GM19395 (cell line): ENCODE measurements at regions not wholly inside any gene's neighbourhood (a gene's known extent, or its start where the extent isn't known, plus 50 kb on each side); places are given as distances from the start of the nearest gene placed in this dataset.
"Not testable (repeated sequence)": the region's sequence is repeated elsewhere in the genome, so short reads cannot be mapped to it uniquely, and the experiment has no call there.

Source experiments
- ATAC-seq: cut with Tn5 transposase; IDR thresholded peaks from one replicate; pipeline ENCODE4 v1.9.1; 2021; ENCODE audit warnings: mild to moderate bottlenecking, moderate library complexity; ENCODE audit not compliant: unreplicated experiment

GRCh38 chr12:67488349-67488748 is 160.2 kb upstream of the DYRK2 start:
- not testable (repeated sequence) for ATAC-seq

- no peak for ATAC-seq
Measured at GRCh38 chr12:67489007-67489406, 159.5 kb upstream of the DYRK2 start.

- ATAC-seq, result no peak
Measured at GRCh38 chr12:67496581-67496980, 152.0 kb upstream of the DYRK2 start.

- no peak for ATAC-seq
Measured at GRCh38 chr12:67498991-67499390, 149.6 kb upstream of the DYRK2 start.

GRCh38 chr12:67501362-67501761 is 147.2 kb upstream of the DYRK2 start:
- no peak for ATAC-seq

GRCh38 chr12:67504026-67504425 is 144.5 kb upstream of the DYRK2 start:
- no peak for ATAC-seq

DNA sequence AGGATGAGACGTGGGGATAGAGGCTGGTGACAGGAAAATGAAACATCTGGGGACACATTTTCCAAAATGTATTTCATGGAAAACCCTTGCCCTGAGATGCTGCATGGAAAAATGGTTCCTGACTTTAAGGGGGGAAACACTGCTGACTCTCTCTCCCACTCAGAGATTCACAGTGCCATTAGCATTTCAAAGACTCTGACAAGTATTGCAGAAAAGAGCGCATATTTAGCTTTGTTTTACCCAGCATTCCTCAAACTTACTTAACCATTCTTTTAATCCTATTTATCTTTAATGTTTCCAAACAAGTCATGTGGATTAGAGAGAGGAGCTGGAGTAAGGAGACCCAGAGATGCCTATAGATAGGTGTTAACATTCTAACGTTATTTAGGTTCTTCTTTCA is 141.8 kb upstream of the DYRK2 start:
- no peak for ATAC-seq

- ATAC-seq, result no peak
Measured at GRCh38 chr12:67508830-67509229, 139.7 kb upstream of the DYRK2 start.

DNA sequence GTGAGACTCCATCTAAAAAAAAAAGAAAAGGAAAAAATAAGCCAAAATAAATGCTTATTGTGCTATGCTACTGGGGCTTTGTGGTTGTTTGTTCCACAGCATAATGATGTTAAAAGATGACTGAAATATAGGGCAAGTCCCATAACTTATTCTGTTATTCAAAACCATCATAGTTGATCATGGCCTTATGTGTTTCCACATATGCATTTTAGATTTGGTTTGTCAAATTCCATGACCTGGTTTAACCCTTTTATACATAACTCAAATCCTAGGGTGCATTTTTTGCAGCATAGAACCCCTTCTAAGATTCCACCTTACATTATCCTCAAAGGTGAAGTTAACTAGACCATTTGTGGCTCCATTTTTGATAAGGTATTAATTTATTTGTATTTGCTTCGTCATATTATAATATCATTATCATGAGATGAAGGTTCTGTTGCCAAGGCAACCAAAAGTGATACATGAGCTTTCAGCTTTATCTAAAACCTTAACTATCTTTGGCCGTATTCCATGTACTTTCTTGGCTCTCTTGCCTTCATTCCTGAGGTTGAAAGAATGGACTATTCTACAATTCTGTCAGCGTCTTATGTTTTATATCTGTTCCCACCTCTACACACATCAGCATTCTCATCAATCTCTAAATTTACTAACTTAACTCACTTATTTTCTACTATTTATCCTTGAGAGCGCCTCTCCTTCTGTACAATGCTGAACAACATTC is 138.7 kb upstream of the DYRK2 start:
- no peak for ATAC-seq

- no peak for ATAC-seq
Measured at GRCh38 chr12:67512061-67512460, 136.5 kb upstream of the DYRK2 start.

DNA sequence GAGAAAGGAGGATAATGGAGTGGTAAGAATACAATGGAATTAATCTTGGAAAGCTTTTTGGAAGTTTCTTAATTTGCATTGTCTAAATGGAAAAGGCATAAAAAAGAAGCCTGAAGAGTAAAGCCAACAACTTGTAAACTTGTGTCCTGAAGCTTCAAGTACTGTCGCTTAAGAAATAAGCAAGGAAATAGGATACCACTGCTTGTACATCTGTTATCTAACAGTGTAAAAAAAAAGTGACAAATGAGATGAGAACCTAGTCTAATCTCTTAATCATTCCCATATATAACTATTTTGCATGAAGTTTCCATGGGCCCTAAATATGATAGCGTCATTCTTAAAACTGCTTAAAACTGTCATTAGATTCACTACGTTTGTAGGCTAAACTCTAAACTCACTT is 134.0 kb upstream of the DYRK2 start:
- ATAC-seq, result no peak

DNA sequence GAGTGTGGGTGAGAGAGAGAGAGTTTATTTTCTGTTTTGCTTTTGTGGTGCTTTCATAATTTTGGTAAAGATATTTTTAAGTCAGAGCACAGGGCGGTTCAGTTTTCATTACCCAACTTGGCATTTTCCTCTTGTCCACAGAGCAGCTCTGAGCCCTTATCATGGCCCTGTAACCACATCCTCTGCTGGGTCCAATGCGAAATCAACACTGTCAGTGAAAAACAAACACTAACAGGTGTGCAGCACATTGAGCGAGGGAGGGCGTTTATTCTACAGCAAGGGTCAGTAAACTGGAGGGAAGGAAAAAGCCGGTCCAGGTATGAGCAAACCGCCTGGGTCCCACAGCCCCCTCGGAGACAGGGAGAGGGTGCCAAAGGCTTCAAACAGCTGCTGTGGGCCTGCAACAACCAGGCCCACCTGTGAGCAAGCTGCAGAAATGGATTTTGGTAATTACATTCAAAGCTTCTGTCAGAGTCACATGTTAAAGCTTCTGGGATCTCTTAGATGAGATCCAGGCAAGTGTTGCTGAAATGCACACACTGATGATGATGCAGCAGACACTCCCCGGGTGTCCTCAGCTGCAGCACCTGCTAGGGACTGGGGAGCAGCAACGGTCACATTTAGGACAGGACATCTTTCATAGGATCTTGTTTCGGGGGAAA is 132.7 kb upstream of the DYRK2 start:
- peak; percentile 97 for ATAC-seq

DNA sequence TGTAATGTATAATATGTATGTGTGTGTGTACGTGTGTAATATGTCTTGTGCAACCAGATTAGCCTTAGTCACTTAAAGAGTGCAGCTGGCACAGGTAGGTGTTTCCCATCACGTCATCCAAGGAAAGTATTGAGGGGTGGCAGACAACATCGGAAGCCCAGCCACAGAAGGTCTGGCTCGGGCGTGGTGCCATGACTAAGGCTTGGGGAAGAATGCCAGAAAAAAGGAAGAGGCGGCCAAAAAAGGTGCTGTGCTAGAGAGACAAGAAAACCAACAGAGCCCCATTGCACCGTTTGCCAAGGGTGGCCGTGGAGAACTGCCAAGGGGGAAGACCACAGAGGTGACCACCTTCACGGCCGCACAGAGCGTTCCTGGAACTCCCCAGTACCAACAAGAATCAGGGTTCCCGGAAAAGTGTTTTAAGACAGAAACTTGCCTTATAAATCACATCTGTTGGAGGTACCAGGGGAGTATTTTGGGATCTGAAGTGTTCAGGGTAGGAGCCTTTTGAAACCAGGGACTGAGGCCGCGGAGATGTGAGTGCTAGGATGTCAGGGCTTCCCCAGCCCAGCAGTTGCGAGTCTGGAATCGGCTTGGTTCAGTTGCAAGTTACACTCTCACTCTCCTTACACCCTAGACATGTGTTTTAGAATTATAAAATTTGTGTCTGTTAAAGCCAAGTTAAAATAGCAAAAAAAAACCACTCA is 131.2 kb upstream of the DYRK2 start:
- ATAC-seq, result no peak

DNA sequence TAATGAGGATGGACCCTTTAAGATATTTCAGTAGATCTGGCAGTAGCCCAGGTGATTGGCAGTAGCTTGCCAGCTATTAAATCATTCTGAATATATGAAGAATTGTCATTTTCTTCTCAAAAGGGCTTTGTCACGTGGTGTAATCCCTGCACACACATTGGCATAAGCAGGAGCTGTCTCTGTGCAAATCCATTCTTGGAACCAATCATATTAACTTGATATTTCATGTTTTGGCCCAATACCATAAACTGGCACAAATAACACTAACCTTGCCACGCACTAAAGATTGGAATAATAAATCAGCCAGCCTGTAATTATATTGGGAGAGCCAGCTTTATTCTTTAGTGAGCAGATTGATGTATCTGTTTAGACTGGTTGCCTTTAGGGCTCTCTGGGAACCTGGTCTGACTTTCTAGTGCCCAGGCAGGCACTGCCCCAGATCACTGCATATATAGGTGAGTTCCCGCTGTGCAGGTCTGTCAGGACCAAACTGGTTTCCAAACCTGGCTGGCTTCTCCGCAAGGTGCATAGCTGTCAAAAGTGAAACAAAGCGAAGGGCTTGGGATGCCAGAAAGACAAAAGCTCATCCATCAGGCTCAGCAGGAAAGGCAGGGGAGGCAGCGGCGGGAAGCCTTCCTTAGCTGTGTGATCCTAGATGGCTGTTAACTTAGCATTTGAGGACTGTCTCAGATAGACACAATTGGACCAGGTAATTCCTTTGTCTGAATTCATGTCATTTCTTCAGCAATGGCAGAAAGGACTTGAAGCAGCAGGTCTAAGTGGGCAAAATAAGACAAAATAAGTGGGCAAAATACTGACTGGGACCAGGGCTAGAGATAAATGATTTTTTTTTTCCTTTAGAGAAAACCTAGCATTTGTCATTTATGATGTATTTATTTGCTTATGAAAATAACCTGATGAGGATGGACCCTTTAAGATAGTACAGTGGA is 128.8 kb upstream of the DYRK2 start:
- ATAC-seq, result no peak

- no peak for ATAC-seq
Measured at GRCh38 chr12:67520606-67521005, 127.9 kb upstream of the DYRK2 start.

- no peak for ATAC-seq
Measured at GRCh38 chr12:67522222-67522621, 126.3 kb upstream of the DYRK2 start.

DNA sequence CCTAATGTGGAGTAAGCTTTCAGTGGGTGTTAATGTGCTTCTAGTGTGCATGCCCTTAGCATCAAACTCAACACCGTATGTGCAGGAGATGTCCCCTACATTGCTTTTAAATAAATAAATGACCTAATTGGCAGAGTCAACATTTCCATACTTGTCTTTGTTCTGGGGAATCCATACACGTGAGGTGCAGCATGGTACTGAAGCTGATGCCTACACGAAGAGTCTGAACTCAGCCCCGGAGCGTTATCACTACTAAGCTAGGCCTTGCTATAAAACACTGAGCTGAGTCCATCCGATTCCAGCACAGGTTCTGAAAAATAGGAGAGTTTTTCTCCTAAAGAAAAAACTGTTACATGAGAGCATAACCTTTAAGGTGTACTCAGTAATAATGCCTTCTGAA is 125.0 kb upstream of the DYRK2 start:
- ATAC-seq, result no peak

GRCh38 chr12:67524861-67525616 is 123.5 kb upstream of the DYRK2 start:
- ATAC-seq, result no peak

DNA sequence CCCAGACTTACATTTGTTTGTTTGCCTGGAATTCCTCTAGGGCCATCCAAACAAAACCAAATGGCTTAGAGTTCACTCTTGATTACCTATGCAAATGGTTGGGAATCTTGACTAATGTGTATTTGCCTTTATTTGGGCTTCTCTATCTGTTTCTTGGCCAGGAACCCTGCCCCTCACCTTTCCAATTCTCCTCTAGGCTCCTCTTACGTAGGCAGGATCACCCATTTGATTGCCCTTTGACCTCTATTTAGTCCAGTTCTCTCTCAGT is 123.0 kb upstream of the DYRK2 start:
- ATAC-seq, result no peak

GRCh38 chr12:67526129-67526528 is 122.4 kb upstream of the DYRK2 start:
- no peak for ATAC-seq

DNA sequence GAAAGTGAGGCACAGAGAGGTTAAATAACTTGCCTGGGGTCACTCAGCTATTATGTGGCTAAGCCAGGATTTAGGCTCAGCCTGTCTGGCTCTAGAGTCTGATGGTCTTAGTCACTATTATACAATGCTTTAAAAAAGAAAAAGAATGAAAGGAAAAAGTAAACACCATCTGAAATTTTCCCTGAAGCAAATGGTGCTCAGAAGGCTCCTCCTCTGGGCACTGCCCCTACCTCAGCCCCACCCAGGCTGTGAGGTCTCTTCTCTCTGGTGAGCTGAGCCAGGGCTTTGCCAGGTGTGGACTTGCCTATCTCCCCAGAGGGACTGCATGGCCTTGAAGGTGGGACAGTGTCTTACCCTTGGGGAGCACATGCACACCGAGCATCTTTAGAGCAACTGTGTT is 117.5 kb upstream of the DYRK2 start:
- no peak for ATAC-seq
